ENCODE measurements at regions not wholly inside any gene's neighbourhood (a gene's known extent, or its start where the extent isn't known, plus 50 kb on each side); places are given as distances from the start of the nearest gene placed in this dataset.

DNA sequence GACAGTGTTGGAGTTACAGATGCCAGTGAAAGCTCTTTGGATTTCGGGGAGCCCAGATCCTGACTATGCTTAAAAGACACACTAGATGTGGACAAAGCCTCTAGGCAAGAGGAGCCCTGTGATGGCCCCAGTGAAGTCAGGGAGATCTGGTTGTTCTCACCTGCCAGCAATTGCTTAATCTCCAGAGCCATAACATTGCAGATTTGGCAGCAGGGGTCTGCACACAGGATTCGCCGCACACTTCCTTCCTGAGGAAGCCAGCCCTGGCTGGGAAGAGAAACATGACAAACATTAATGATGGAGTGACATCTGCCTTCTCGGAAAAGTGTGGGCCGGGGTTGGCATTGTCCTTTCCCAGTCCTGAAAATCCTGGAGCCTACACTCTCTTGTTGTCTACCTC is 65.2 kb upstream of the PHF24 start:
- TF ChIP-seq RAD21 (IDR thresholded peaks at IDR 0.05; ENCODE audit: low read depth) (no peak), EGR1 (IDR thresholded peaks at IDR 0.05) (no peak), REST (IDR thresholded peaks at IDR 0.05; ENCODE audit: low read depth) (no peak), EP300 (IDR thresholded peaks at IDR 0.05; ENCODE audit: borderline replicate concordance) (no peak), ZBTB7A (IDR thresholded peaks at IDR 0.05; ENCODE audit: low read depth) (no peak), CEBPB (IDR thresholded peaks at IDR 0.05) (no peak), TEAD4 (IDR thresholded peaks at IDR 0.05) (no peak)
- TF ChIP-seq, protein P1, sequence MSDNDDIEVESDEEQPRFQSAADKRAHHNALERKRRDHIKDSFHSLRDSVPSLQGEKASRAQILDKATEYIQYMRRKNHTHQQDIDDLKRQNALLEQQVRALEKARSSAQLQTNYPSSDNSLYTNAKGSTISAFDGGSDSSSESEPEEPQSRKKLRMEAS (IDR thresholded peaks at IDR 0.05) = no peak
- TF ChIP-seq, protein P2, sequence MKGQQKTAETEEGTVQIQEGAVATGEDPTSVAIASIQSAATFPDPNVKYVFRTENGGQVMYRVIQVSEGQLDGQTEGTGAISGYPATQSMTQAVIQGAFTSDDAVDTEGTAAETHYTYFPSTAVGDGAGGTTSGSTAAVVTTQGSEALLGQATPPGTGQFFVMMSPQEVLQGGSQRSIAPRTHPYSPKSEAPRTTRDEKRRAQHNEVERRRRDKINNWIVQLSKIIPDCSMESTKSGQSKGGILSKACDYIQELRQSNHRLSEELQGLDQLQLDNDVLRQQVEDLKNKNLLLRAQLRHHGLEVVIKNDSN (IDR thresholded peaks at IDR 0.05) = no peak
